ENCODE measurements at regions not wholly inside any gene's neighbourhood (a gene's known extent, or its start where the extent isn't known, plus 50 kb on each side); places are given as distances from the start of the nearest gene placed in this dataset.

GRCh38 chr15:20271647-20272046 is 270.0 kb downstream of the GOLGA6L6 start:
- TF ChIP-seq RELA (CRISPR knock-in tag; IDR thresholded peaks at IDR 0.05; ENCODE audit: borderline replicate concordance), result no peak
- TF ChIP-seq, protein P1, sequence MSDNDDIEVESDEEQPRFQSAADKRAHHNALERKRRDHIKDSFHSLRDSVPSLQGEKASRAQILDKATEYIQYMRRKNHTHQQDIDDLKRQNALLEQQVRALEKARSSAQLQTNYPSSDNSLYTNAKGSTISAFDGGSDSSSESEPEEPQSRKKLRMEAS (CRISPR knock-in tag; IDR thresholded peaks at IDR 0.05), result no peak
- TF ChIP-seq TCF7 (CRISPR knock-in tag; IDR thresholded peaks at IDR 0.05; ENCODE audit: low read depth), result no peak
- no peak for TF ChIP-seq ETV6 (CRISPR knock-in tag; IDR thresholded peaks at IDR 0.05)
